ENCODE measurements at regions not wholly inside any gene's neighbourhood (a gene's known extent, or its start where the extent isn't known, plus 50 kb on each side); places are given as distances from the start of the nearest gene placed in this dataset.

DNA sequence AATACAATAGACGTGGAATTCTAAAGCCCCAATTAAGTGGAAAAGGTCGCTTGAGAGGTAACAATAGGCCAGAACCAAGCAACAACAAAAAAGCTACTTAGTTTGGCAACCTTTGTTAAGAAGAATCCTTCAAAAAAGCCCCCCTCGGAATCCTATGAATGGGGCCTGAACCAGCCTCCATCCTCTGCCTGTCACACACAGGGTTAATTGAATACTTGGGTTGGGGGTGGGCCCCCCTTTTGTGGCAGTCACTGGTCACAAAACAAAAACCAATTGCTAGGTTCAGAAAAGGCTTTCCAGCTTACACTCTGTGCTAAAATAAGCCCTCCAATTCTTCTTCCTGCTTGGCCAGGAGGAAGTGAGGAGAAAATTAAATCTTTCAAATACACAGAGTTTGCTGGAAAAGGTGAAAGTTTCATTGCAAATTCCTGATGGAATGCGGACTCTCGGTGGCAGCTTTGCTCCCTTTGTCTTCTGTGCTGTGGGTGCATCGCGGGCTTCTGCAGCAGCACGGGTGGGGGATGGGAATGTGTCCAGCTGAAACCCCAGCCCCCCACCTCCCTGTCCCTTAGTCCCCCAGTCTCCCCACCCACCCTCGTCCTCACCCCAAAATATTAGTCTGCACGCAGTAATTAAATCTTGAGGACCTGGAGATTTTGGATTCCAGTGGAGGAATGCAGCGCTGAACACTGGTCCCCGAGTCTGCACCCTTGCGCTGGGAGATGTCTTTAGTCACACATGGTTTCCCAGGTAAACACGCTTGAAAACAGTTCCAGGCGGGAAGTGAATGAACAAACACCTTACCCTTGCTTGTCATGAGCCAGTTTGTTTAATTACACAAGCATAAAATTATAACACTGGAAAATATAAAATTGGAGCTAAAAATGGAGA lies 254.3 kb downstream of the SOX11 start:
- TF ChIP-seq RAD21 (IDR thresholded peaks at IDR 0.05; ENCODE audit: low read depth) (no peak), POLR2A (IDR thresholded peaks at IDR 0.05; ENCODE audit: borderline replicate concordance, extremely low read depth, insufficient read depth, insufficient read length) (no peak), POLR2AphosphoS5 (IDR thresholded peaks at IDR 0.05; ENCODE audit: low read depth, low read length) (no peak), SIN3A (IDR thresholded peaks at IDR 0.05; ENCODE audit: low read depth) (no peak)
- TF ChIP-seq, protein P1, sequence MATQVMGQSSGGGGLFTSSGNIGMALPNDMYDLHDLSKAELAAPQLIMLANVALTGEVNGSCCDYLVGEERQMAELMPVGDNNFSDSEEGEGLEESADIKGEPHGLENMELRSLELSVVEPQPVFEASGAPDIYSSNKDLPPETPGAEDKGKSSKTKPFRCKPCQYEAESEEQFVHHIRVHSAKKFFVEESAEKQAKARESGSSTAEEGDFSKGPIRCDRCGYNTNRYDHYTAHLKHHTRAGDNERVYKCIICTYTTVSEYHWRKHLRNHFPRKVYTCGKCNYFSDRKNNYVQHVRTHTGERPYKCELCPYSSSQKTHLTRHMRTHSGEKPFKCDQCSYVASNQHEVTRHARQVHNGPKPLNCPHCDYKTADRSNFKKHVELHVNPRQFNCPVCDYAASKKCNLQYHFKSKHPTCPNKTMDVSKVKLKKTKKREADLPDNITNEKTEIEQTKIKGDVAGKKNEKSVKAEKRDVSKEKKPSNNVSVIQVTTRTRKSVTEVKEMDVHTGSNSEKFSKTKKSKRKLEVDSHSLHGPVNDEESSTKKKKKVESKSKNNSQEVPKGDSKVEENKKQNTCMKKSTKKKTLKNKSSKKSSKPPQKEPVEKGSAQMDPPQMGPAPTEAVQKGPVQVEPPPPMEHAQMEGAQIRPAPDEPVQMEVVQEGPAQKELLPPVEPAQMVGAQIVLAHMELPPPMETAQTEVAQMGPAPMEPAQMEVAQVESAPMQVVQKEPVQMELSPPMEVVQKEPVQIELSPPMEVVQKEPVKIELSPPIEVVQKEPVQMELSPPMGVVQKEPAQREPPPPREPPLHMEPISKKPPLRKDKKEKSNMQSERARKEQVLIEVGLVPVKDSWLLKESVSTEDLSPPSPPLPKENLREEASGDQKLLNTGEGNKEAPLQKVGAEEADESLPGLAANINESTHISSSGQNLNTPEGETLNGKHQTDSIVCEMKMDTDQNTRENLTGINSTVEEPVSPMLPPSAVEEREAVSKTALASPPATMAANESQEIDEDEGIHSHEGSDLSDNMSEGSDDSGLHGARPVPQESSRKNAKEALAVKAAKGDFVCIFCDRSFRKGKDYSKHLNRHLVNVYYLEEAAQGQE (IDR thresholded peaks at IDR 0.05; ENCODE audit: low read depth), result no peak
- TF ChIP-seq, protein P2, sequence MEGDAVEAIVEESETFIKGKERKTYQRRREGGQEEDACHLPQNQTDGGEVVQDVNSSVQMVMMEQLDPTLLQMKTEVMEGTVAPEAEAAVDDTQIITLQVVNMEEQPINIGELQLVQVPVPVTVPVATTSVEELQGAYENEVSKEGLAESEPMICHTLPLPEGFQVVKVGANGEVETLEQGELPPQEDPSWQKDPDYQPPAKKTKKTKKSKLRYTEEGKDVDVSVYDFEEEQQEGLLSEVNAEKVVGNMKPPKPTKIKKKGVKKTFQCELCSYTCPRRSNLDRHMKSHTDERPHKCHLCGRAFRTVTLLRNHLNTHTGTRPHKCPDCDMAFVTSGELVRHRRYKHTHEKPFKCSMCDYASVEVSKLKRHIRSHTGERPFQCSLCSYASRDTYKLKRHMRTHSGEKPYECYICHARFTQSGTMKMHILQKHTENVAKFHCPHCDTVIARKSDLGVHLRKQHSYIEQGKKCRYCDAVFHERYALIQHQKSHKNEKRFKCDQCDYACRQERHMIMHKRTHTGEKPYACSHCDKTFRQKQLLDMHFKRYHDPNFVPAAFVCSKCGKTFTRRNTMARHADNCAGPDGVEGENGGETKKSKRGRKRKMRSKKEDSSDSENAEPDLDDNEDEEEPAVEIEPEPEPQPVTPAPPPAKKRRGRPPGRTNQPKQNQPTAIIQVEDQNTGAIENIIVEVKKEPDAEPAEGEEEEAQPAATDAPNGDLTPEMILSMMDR (IDR thresholded peaks at IDR 0.05 in 2 of 3, conservative IDR thresholded peaks at IDR 0.05 in 1 of 3; ENCODE audit: borderline replicate concordance in 1 of 3, insufficient read depth in 1 of 3, low read depth in 2 of 3, low read length in 2 of 3), result no peak
- TF ChIP-seq, protein P3, sequence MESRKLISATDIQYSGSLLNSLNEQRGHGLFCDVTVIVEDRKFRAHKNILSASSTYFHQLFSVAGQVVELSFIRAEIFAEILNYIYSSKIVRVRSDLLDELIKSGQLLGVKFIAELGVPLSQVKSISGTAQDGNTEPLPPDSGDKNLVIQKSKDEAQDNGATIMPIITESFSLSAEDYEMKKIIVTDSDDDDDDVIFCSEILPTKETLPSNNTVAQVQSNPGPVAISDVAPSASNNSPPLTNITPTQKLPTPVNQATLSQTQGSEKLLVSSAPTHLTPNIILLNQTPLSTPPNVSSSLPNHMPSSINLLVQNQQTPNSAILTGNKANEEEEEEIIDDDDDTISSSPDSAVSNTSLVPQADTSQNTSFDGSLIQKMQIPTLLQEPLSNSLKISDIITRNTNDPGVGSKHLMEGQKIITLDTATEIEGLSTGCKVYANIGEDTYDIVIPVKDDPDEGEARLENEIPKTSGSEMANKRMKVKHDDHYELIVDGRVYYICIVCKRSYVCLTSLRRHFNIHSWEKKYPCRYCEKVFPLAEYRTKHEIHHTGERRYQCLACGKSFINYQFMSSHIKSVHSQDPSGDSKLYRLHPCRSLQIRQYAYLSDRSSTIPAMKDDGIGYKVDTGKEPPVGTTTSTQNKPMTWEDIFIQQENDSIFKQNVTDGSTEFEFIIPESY (IDR thresholded peaks at IDR 0.05; ENCODE audit: extremely low read depth, insufficient replicate concordance, low read length), result no peak

All from HCT116 (cell line).